ENCODE measurements at regions not wholly inside any gene's neighbourhood (a gene's known extent, or its start where the extent isn't known, plus 50 kb on each side); places are given as distances from the start of the nearest gene placed in this dataset.
"Not testable (repeated sequence)": the region's sequence is repeated elsewhere in the genome, so short reads cannot be mapped to it uniquely, and the experiment has no call there.

- no peak for DNase-seq (ENCODE audit: low read depth)
Observed at GRCh38 chr3:72276806-72277205, 491.9 kb upstream of the PROK2 start.

- DNase-seq (ENCODE audit: low read depth) = no peak
Observed at GRCh38 chr3:72275331-72275751, 490.4 kb upstream of the PROK2 start.

GRCh38 chr3:72274493-72275330, 489.8 kb upstream of the PROK2 start:
- no peak for DNase-seq (ENCODE audit: low read depth)

GRCh38 chr3:72273615-72274014, 488.7 kb upstream of the PROK2 start:
- no peak for DNase-seq (ENCODE audit: low read depth)

- DNase-seq (ENCODE audit: low read depth) = no peak
Observed at GRCh38 chr3:72272356-72272755, 487.4 kb upstream of the PROK2 start.

- no peak for DNase-seq (ENCODE audit: low read depth)
Observed at GRCh38 chr3:72271923-72272322, 487.0 kb upstream of the PROK2 start.

- DNase-seq (ENCODE audit: low read depth) = no peak
Observed at GRCh38 chr3:72271216-72271615, 486.3 kb upstream of the PROK2 start.

GRCh38 chr3:72270730-72271129, 485.8 kb upstream of the PROK2 start:
- DNase-seq (ENCODE audit: low read depth) = no peak

- no peak for DNase-seq (ENCODE audit: low read depth)
Observed at GRCh38 chr3:72270072-72270681, 485.2 kb upstream of the PROK2 start.

GRCh38 chr3:72269475-72269874, 484.5 kb upstream of the PROK2 start:
- DNase-seq (ENCODE audit: low read depth) = no peak

- DNase-seq (ENCODE audit: low read depth) = not testable (repeated sequence)
Observed at GRCh38 chr3:72266921-72267524, 482.1 kb upstream of the PROK2 start.

GRCh38 chr3:72266016-72266370, 481.0 kb upstream of the PROK2 start:
- no peak for DNase-seq (ENCODE audit: low read depth)

- no peak for DNase-seq (ENCODE audit: low read depth)
Observed at GRCh38 chr3:72265256-72266015, 480.5 kb upstream of the PROK2 start.

- no peak for DNase-seq (ENCODE audit: low read depth)
Observed at GRCh38 chr3:72263223-72263990, 478.5 kb upstream of the PROK2 start.

- DNase-seq (ENCODE audit: low read depth) = no peak
Observed at GRCh38 chr3:72262736-72263135, 477.8 kb upstream of the PROK2 start.

- DNase-seq (ENCODE audit: low read depth) = no peak
Observed at GRCh38 chr3:72261566-72262564, 476.9 kb upstream of the PROK2 start.

GRCh38 chr3:72260588-72260910, 475.6 kb upstream of the PROK2 start:
- DNase-seq (ENCODE audit: low read depth) = no peak

- no peak for DNase-seq (ENCODE audit: low read depth)
Observed at GRCh38 chr3:72259755-72260587, 475.0 kb upstream of the PROK2 start.

GRCh38 chr3:72258361-72259141, 473.6 kb upstream of the PROK2 start:
- DNase-seq (ENCODE audit: low read depth) = no peak
